Dendritic cell treated with granulocyte-macrophage colony-stimulating factor and Interleukin-4, amounts not matched to agents 40 ng/mL and 50 ng/mL, for 4 days (primary cell): ENCODE measurements at regions not wholly inside any gene's neighbourhood (a gene's known extent, or its start where the extent isn't known, plus 50 kb on each side); places are given as distances from the start of the nearest gene placed in this dataset.

Experiments used
- H3K27ac Mint-ChIP-seq: one replicate; pipeline ENCODE4 v1.8.0; 2022; ENCODE audit warnings: mild to moderate bottlenecking, mixed read lengths
- H3K27me3 Mint-ChIP-seq: one replicate; pipeline ENCODE4 v1.8.0; 2022; ENCODE audit warnings: mild to moderate bottlenecking, mixed read lengths
- H3K36me3 Mint-ChIP-seq: one replicate; pipeline ENCODE4 v1.8.0; 2022; ENCODE audit warnings: low read depth, mixed read lengths
- H3K4me1 Mint-ChIP-seq: one replicate; pipeline ENCODE4 v1.8.0; 2022; ENCODE audit warnings: low read depth, mixed read lengths
- H3K4me3 Mint-ChIP-seq: one replicate; pipeline ENCODE4 v1.8.0; 2022; ENCODE audit warnings: mild to moderate bottlenecking, moderate library complexity, mixed read lengths
- H3K9me3 Mint-ChIP-seq: one replicate; pipeline ENCODE4 v1.8.0; 2022; ENCODE audit warnings: mixed read lengths
- intact Hi-C: fragments of 100-400 bp; cut with micrococcal nuclease; formaldehyde crosslinking; loops from one replicate; pipeline ENCODE4 v1.15.0; 2022

DNA sequence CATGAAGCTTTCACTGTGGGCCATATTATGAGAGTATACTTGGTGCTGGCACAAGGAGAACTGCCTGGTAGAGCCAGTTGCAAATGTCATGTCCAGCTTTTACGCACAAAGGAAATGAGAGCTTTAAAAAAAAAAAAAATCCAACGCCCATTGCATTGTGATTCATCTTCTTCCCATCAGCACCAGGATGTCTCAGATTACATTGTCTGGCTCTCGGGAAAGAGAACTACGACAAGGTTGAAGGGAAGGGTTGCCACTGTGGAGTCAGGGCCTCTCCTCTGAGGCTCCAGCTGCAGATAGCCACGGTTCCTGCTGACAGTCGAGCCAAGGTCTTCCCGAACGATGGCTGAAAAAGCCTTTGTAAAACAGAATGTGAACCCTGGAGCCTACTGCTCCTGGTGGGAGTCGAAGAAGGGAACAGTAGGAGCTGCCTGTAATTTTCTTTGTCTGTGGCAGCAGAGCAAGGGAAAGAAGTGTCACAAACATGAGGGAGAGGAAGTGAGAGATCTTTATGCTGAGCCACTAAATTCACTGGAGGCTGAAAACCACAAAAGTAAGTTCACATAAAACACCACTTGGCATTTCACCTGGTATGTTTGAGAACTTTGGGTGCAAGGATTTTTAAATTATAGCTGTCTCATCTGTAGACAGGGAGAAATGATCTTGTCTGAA, 704.7 kb downstream of the DIAPH3 start:
- Mint-ChIP-seq H3K4me1 (peaks cover 18% of the 10 kb centered on the region), H3K27ac (peak overlapping the region; percentile 85), H3K4me3 (peak overlapping the region; percentile 33), H3K36me3 (no peaks in the 10 kb centered on the region), H3K27me3 (no peaks in the 10 kb centered on the region), H3K9me3 (no peaks in the 10 kb centered on the region)
- intact Hi-C loops = loop anchor here (5.0 kb wide), 1 partner anchor 208 kb away; no protein-coding TSS in a partner anchor

DNA sequence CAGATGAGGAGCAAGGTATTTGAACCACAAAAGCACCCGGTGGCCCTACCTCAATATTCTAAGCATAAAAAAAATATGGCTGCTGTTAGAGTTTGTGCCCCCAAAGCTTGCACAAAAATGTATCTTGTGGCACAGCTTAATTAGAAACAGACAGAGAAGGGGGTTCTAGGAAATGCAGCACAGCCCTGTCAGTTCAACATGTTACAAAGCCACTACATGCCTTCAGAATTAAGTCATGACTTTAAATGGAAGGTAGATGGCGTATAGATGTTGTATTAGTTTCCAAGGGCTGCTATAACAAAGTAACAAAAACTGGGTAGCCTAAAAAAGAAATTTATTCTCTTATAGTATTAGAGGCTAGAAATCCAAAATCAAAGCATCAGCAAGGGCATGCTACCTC, 703.8 kb downstream of the DIAPH3 start:
- no peaks in the 10 kb centered on the region for H3K9me3 Mint-ChIP-seq
- peaks cover 6% of the 10 kb centered on the region for H3K27me3 Mint-ChIP-seq
- peaks cover 18% of the 10 kb centered on the region for H3K4me1 Mint-ChIP-seq
- intact Hi-C loops = loop anchor here (5.0 kb wide), 1 partner anchor 207 kb away; no protein-coding TSS in a partner anchor
- H3K27ac Mint-ChIP-seq = peak overlapping the region; percentile 85
- H3K4me3 Mint-ChIP-seq = no peak overlapping the region
- no peaks in the 10 kb centered on the region for H3K36me3 Mint-ChIP-seq

DNA sequence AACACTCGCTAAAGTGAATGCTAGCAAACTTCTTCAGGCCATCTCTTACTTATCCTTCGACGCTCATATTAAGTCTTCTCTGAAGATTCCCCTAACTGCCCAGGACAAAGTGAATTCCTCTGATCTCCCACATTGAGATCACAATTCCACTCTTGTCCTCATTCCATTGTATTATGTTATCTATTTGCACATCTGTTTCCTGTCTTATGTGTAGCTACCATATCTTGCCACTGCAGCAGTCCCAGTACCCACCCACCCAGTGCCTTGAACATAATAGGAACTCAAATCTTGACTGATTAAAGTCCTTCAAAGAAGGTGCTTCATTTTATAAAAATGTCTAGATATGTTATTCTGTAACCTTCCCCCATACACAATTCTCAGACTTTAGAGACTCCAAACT, 702.3 kb downstream of the DIAPH3 start:
- no peaks in the 10 kb centered on the region for H3K36me3 Mint-ChIP-seq
- intact Hi-C loops = no loop called here
- peaks cover 9% of the 10 kb centered on the region for H3K27me3 Mint-ChIP-seq
- H3K27ac Mint-ChIP-seq = no peak overlapping the region
- no peaks in the 10 kb centered on the region for H3K9me3 Mint-ChIP-seq
- H3K4me3 Mint-ChIP-seq = no peak overlapping the region
- peaks cover 18% of the 10 kb centered on the region for H3K4me1 Mint-ChIP-seq

DNA sequence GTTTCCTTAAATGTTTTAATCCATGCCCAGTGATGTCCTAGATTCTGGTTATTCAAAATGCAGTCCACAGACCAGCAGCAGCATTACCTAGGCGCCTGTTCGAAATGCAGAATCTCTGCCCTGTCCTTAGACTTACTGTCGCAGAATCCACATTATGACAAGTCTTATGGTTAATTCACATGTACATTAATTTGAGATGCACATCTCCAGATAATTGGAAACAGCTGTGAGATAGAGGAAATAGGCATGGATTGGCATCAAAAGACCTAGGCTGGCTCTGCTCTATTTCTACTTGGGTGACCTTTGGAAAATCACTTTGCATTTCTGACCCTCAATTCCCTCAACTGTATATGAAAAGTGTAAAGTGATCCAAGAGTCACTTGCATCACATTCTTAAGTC, 700.7 kb downstream of the DIAPH3 start:
- Mint-ChIP-seq H3K27me3 (peaks cover 9% of the 10 kb centered on the region), H3K9me3 (no peaks in the 10 kb centered on the region), H3K4me3 (no peak overlapping the region), H3K4me1 (peaks cover 18% of the 10 kb centered on the region), H3K27ac (no peak overlapping the region), H3K36me3 (no peaks in the 10 kb centered on the region)
- intact Hi-C loops = no loop called here

DNA sequence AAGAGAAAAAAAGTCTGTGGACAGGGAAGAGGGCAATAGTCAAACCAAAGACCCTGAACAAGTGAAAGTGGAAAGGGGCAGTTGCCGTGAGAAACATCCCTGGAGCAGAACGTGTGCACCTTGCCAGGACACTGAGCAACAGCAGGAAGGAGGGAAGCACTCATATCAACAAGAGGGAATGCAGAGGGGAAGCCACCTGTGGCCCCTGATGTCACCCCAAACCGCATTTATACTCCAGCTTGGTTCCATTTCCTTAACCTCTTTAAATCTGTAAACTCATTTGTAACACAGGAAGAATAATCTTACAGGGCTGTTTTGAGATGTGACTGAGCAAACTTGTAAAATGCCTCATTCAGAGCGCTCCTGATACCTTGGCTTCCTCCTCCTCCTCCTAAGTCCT, 698.8 kb downstream of the DIAPH3 start:
- H3K4me1 Mint-ChIP-seq = no peaks in the 10 kb centered on the region
- peaks cover 11% of the 10 kb centered on the region for H3K27me3 Mint-ChIP-seq
- intact Hi-C loops = no loop called here
- H3K36me3 Mint-ChIP-seq = no peaks in the 10 kb centered on the region
- peaks cover 15% of the 10 kb centered on the region for H3K9me3 Mint-ChIP-seq
- H3K27ac Mint-ChIP-seq = no peak overlapping the region
- no peak overlapping the region for H3K4me3 Mint-ChIP-seq

DNA sequence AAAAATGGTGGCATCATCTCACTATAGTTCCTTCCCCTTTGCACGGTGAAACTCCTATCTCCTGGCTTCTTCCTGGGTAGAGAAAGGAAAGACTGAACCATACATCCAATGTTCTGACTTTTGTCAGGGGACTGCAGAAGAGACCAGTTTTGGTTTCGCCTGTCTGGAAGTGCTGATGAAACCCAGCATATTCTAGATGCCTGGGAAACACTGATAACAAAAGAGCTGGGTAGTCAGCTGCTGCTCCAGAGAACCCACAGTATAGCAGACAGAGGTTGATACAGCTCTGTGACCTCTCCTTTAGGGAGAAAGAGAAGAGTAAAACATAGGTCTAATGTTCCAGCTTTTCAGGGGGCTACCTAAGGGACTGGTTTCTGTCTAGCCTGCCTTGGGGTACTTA, 695.3 kb downstream of the DIAPH3 start:
- Mint-ChIP-seq H3K27me3 (peaks cover 11% of the 10 kb centered on the region), H3K4me3 (no peak overlapping the region), H3K9me3 (peaks cover 15% of the 10 kb centered on the region), H3K36me3 (no peaks in the 10 kb centered on the region), H3K4me1 (peaks cover 11% of the 10 kb centered on the region), H3K27ac (no peak overlapping the region)
- intact Hi-C loops = no loop called here

DNA sequence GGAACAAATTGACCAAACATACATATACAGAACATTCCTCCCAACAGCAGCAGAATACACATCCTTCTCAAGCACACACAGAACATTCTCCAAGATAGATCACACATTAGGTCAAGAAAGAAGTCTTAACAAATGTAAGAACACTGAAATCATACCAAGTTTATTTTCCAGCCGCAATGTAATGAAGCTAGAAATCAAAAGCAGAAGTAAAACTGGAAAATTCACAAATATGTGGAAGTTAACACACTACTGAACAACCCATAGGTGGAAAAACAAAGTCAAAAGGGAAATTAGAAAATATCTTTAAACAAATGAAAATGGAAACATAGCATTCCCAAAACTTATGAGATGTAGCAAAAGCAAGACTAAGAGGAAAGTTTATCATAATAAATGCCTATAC, 692.6 kb downstream of the DIAPH3 start:
- intact Hi-C loops = no loop called here
- peak overlapping the region; percentile 16 for H3K27ac Mint-ChIP-seq
- H3K27me3 Mint-ChIP-seq = peaks cover 2% of the 10 kb centered on the region
- H3K36me3 Mint-ChIP-seq = no peaks in the 10 kb centered on the region
- H3K9me3 Mint-ChIP-seq = peaks cover 15% of the 10 kb centered on the region
- no peak overlapping the region for H3K4me3 Mint-ChIP-seq
- H3K4me1 Mint-ChIP-seq = peaks cover 11% of the 10 kb centered on the region

DNA sequence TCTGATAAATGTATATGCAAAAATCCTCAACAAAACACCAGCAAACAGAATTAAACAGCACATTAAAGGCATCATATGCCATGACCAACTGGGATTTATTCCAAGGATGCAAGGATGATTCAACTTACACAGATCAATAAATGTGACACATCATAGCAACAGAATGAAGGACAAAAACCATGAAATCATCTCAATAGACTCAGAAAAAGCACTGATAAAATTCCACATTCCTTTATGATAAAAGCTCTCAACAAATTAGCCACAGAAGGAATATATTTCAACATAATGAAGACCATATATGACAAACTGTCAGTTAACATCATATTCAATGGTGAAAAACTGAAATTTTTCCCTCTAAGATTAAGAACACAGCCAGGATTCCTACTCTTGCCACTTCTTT, 691.6 kb downstream of the DIAPH3 start:
- Mint-ChIP-seq H3K27ac (no peak overlapping the region), H3K27me3 (peaks cover 2% of the 10 kb centered on the region), H3K9me3 (peaks cover 15% of the 10 kb centered on the region), H3K4me3 (no peak overlapping the region), H3K4me1 (peaks cover 11% of the 10 kb centered on the region), H3K36me3 (no peaks in the 10 kb centered on the region)
- intact Hi-C loops = no loop called here

DNA sequence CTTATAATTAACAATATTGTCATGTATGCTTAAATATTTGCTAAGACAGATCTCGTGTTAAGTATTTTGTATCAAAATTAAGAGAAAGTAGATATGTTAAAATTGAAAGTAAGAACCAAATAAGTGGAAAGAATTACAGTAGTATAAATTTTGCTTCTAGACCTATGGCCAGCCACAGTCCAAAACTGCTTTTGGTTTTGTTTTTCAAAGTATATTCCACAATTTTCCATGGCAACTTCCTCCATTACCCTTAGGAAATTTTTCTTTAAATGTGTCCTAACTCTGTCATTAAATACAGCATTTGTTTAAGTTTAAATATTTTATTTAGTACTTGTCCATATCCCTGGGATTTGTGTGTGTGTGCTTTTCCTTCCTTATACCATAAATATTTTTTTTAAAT, 689.0 kb downstream of the DIAPH3 start:
- Mint-ChIP-seq H3K27ac (no peak overlapping the region), H3K36me3 (no peaks in the 10 kb centered on the region), H3K27me3 (no peaks in the 10 kb centered on the region), H3K4me1 (peaks cover 11% of the 10 kb centered on the region), H3K9me3 (peaks cover under 1% of the 10 kb centered on the region), H3K4me3 (no peak overlapping the region)
- intact Hi-C loops = no loop called here

DNA sequence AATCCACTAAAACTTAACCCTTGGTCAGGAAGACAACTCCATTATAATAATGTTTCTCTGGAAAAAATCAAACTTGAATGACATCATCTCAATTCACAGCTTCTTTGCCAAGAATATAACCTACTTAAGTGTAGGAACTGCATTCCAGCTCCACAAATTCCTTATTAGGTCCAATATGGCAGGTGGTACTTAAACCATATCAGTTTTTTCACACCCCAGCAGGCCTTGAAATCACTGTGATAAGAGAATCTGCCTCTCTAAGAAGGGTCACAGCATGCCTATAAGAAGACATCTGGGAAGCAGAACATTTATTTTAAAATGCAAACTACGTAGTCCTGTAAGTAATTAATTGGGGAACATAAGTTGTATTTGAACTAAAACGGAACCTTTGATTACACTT, 687.8 kb downstream of the DIAPH3 start:
- no peaks in the 10 kb centered on the region for H3K27me3 Mint-ChIP-seq
- H3K36me3 Mint-ChIP-seq = no peaks in the 10 kb centered on the region
- H3K4me3 Mint-ChIP-seq = no peak overlapping the region
- no peak overlapping the region for H3K27ac Mint-ChIP-seq
- no peaks in the 10 kb centered on the region for H3K9me3 Mint-ChIP-seq
- intact Hi-C loops = no loop called here
- peaks cover 7% of the 10 kb centered on the region for H3K4me1 Mint-ChIP-seq

DNA sequence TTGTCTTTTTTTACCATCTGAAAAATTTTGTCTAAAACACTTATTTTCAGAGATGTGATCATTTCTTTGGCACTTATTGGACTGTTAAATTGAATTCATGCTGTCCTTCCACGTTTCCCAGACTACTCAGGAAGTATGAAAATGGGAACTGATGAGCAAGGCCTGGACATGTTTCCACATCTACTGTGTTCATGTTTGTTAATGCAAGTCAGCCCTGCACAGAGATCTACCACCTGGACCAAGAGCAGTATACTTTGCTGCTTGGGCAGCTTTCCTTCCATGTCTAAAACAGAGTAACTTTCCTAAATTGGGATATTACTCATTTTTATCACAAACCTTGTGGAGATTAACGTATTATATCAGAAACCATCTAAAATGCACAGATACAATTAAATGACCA, 687.4 kb downstream of the DIAPH3 start:
- peaks cover 3% of the 10 kb centered on the region for H3K4me1 Mint-ChIP-seq
- H3K36me3 Mint-ChIP-seq = no peaks in the 10 kb centered on the region
- H3K4me3 Mint-ChIP-seq = no peak overlapping the region
- intact Hi-C loops = no loop called here
- no peaks in the 10 kb centered on the region for H3K27me3 Mint-ChIP-seq
- H3K27ac Mint-ChIP-seq = no peak overlapping the region
- H3K9me3 Mint-ChIP-seq = no peaks in the 10 kb centered on the region

DNA sequence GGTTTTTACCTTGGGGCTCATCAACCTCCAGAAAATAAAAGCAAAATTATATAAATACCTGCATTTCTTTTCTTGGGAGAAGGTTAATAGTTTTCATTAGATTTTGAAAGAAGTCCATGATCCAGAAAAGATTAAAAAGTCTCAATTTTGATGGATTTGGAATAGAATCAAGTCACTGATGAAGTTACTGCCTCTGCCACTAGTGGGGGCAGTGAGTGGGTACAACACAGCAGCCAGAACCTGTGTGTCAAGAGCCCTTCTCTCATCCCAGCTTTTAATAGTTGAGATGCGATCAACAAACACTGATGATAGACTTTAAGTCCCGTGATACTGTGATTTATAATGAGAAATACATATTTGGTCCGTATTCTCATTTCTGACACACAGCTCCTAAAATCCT, 686.7 kb downstream of the DIAPH3 start:
- Mint-ChIP-seq H3K9me3 (no peaks in the 10 kb centered on the region), H3K4me3 (no peak overlapping the region), H3K36me3 (no peaks in the 10 kb centered on the region), H3K27ac (no peak overlapping the region), H3K4me1 (no peaks in the 10 kb centered on the region), H3K27me3 (no peaks in the 10 kb centered on the region)
- intact Hi-C loops = no loop called here

DNA sequence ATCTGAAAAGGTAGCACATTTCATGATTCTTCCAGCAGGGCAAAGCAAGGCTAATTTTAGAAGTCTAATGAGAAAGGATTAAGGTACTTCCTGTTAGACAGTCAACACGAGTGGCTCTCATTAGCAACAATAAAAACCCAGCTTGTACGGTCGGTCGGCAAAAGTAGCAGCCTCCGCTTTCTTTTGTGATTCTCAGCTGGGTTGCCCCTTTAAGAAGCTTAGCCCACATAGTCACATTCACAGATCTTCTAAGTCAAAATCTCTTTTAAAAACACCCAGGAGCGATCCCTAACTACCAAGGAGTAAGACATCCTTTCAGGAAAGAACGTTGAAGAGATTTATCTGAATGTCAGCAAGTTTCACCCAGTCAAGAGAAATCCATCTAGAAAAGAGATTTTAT, 684.8 kb downstream of the DIAPH3 start:
- Mint-ChIP-seq H3K36me3 (no peaks in the 10 kb centered on the region), H3K9me3 (no peaks in the 10 kb centered on the region), H3K27me3 (no peaks in the 10 kb centered on the region), H3K4me1 (no peaks in the 10 kb centered on the region), H3K27ac (no peak overlapping the region), H3K4me3 (no peak overlapping the region)
- intact Hi-C loops = no loop called here

DNA sequence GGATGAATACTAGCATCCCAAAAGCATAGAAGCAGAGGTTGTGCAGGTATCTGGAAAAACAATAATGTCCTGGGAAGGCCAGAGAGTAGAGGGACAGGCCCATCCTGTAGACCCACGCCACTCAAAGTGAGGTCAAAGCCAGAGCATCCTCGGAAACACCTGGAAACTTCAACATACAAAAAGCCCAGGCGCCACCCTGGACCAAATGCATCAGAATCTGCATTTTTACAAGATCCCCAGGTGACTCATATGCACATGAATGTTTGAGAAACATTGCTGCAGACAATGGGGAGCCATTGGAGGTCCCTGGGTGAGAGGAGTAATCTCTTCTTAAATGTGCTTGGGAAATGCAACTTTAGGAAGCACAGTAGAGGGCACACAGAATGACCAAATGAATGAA, 684.1 kb downstream of the DIAPH3 start:
- Mint-ChIP-seq H3K9me3 (no peaks in the 10 kb centered on the region), H3K36me3 (no peaks in the 10 kb centered on the region), H3K27me3 (no peaks in the 10 kb centered on the region), H3K4me3 (no peak overlapping the region), H3K4me1 (no peaks in the 10 kb centered on the region), H3K27ac (no peak overlapping the region)
- intact Hi-C loops = no loop called here
